GM12872 (cell line): ENCODE measurements at regions not wholly inside any gene's neighbourhood (a gene's known extent, or its start where the extent isn't known, plus 50 kb on each side); places are given as distances from the start of the nearest gene placed in this dataset.

Source experiments
- CTCF ChIP-seq: IDR thresholded peaks from 3 replicates; pipeline ENCODE4 v1.5.1; 2011; ENCODE audit warnings: low read depth, mild to moderate bottlenecking, low read length, moderate library complexity; ENCODE audit not compliant: insufficient read depth

GRCh38 chr2:48202863-48203642 lies 111.4 kb upstream of the FOXN2 start:
- no peak for TF ChIP-seq CTCF

GRCh38 chr2:48203668-48204067 lies 110.8 kb upstream of the FOXN2 start:
- no peak for TF ChIP-seq CTCF

- no peak for TF ChIP-seq CTCF
Measured at GRCh38 chr2:48204750-48205136, 109.7 kb upstream of the FOXN2 start.

DNA sequence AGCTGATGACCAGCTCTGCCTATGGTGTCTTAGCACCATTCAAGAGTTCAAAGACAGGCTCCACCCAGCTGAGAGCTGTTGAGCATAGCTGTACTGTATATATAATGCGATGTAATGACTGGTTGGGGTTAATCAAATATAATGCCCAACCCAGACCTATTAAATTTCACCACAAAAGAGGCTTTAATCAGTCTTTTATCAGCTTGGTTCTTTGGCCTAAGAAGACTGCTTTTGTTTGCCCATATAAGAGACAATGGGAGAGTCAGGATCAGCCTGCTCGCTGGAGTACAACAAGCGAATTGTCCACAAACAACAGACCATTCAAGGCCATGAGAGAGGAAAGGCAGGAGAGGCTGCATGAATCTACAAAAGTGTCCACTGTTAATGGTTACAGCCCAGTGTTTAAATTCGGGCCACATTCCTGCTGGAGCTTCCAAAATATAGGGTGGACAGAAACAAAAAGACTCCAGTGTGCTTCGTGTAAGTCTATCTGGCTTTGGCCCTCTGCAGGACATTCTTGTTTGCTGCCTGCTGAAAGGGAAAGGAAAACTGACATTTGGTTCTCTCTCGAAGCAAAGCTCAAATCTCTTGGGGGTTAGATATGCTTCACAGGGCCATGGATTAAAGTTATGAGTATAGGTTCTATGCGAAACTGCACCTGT lies 109.2 kb upstream of the FOXN2 start:
- TF ChIP-seq CTCF: peak; percentile 50; the same call in 2 of the 3 replicates

DNA sequence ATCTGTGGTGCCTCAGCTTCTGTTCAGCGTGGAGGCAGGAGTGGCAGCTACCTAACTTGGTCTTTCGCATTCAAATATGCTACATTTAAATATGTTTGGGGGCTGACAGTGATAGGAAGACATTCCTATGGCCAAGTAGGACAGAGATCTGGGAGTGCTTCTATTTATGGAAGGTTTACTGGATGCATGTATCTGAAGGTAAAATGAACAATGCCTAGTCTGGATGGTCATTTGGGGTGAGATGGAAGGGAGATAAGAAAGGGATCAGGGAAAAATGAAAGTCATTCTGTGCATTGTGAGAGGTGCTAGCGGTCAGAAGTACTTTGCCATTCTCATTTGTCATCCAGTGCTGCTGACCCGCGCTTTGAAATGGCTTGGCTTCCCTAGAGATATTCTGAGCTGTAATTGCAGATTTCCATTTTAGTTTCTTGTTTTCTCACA lies 107.3 kb upstream of the FOXN2 start:
- TF ChIP-seq CTCF: no peak

GRCh38 chr2:48207851-48208250 lies 106.6 kb upstream of the FOXN2 start:
- TF ChIP-seq CTCF: no peak

- no peak for TF ChIP-seq CTCF
Measured at GRCh38 chr2:48209214-48209885, 105.1 kb upstream of the FOXN2 start.
